ENCODE measurements at regions not wholly inside any gene's neighbourhood (a gene's known extent, or its start where the extent isn't known, plus 50 kb on each side); places are given as distances from the start of the nearest gene placed in this dataset.
A peak's percentile ranks its signal among the peaks of the same experiment; 100 is the strongest.
"Not testable (repeated sequence)": the region's sequence is repeated elsewhere in the genome, so short reads cannot be mapped to it uniquely, and the experiment has no call there.

DNA sequence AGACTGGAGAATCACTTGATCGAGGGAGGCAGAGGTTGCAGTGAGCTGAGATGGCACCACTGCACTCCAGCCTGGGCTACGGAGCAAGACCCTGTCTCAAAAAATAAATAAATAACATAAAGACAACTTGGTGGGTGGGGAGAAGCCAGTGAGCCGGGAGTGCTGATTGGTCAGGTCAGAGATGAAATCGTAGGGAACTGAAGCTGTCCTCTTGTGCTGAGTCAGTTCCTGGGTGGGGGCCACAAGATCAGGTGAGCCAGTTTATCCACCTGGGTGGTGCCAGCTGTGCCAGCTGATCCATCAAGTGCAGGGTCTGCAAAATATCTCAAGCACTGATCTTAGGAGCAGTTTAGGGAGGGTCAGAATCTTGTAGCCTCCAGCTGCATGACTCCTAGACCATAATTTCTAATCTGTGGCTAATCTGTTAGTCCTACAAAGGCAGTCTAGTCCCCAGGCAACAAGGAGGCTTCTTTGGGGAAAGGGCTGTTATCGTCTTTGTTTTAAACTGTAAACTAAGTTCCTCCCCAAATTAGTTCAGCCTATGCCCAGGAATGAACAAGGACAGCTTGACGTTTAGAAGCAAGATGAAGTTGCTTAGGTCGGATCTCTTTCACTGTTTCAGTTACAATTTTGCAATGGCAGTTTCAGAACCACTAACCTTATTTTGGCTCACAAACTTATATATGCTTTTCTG is 221.5 kb upstream of the MYLIP start:
- Histone ChIP-seq H3K4me1 (ENCODE audit: insufficient read depth) (peaks cover 78% of the 10 kb centered on the region), H3K9me2 (ENCODE audit: insufficient read depth) (peaks cover 15% of the 10 kb centered on the region; the same call in 1 of the 2 replicates), H3K27ac (ENCODE audit: low read depth) (0 out of 2 replicates have a peak overlapping the region, but pooled peaks have one; percentile 17)
- H3F3A ChIP-seq (replicated peaks; ENCODE audit: low read depth); H3K4me2 ChIP-seq; DNase-seq (ENCODE audit: low spot score); ATAC-seq; H3K36me3 Mint-ChIP-seq (ENCODE audit: low read depth); H3K79me2 ChIP-seq (replicated peaks; ENCODE audit: insufficient read depth); H3K27me3 ChIP-seq (ENCODE audit: insufficient read depth); H3K27me3 Mint-ChIP-seq (ENCODE audit: insufficient read depth, low read depth, poor library complexity); H4K20me1 ChIP-seq (replicated peaks; ENCODE audit: insufficient read depth); H3K36me3 ChIP-seq (ENCODE audit: insufficient read depth); H3K4me3 ChIP-seq; H3K4me3 Mint-ChIP-seq; H3K9me3 Mint-ChIP-seq; H2AFZ ChIP-seq: not testable (repeated sequence)
- H3K4me1 Mint-ChIP-seq, result peaks cover 72% of the 10 kb centered on the region
- peak overlapping the region; percentile 82; the same call in 1 of the 2 replicates for H3K27ac Mint-ChIP-seq

GRCh38 chr6:15906420-15907016 is 222.4 kb upstream of the MYLIP start:
- Histone ChIP-seq H3K36me3 (ENCODE audit: insufficient read depth) (no peaks in the 10 kb centered on the region; the same call in 1 of the 2 replicates), H3K9me2 (ENCODE audit: insufficient read depth) (peaks cover 22% of the 10 kb centered on the region; the same call in 1 of the 2 replicates), H3K4me2 (peak overlapping the region; percentile 54; the same call in 1 of the 2 replicates), H2AFZ (peak overlapping the region; percentile 43; the same call in 1 of the 2 replicates), H3F3A (replicated peaks; ENCODE audit: low read depth) (no peaks in the 10 kb centered on the region), H3K4me3 (no peak overlapping the region), H3K79me2 (replicated peaks; ENCODE audit: insufficient read depth) (no peaks in the 10 kb centered on the region), H3K27me3 (ENCODE audit: insufficient read depth) (no peaks in the 10 kb centered on the region), H3K27ac (ENCODE audit: low read depth) (peak overlapping the region; percentile 17; the same call in 1 of the 2 replicates), H4K20me1 (replicated peaks; ENCODE audit: insufficient read depth) (no peaks in the 10 kb centered on the region), H3K4me1 (ENCODE audit: insufficient read depth) (peaks cover 72% of the 10 kb centered on the region)
- Mint-ChIP-seq H3K27ac (peak overlapping the region; percentile 57; the same call in 1 of the 2 replicates), H3K27me3 (ENCODE audit: insufficient read depth, low read depth, poor library complexity) (peaks cover 4% of the 10 kb centered on the region), H3K4me3 (no peak overlapping the region; the same call in 2 of the 3 replicates), H3K9me3 (peaks cover 8% of the 10 kb centered on the region; the same call in 2 of the 3 replicates), H3K36me3 (ENCODE audit: low read depth) (peaks cover 6% of the 10 kb centered on the region; the same call in 2 of the 3 replicates), H3K4me1 (peaks cover 66% of the 10 kb centered on the region)
- DNase-seq (ENCODE audit: low spot score) (no peak), ATAC-seq (no peak)
- no peak for TF ChIP-seq JUNB (IDR thresholded peaks at IDR 0.05; ENCODE audit: unreplicated experiment)
- no peak for TF ChIP-seq CREB1 (CRISPR knock-in tag; IDR thresholded peaks at IDR 0.05; ENCODE audit: low read depth)
- TF ChIP-seq EZH2phosphoT487 (IDR thresholded peaks at IDR 0.05; ENCODE audit: unreplicated experiment), result no peak
- TF ChIP-seq CTCF (conservative IDR thresholded peaks at IDR 0.05; ENCODE audit: low read depth in 2 of 2), result no peak
- TF ChIP-seq, protein P1, sequence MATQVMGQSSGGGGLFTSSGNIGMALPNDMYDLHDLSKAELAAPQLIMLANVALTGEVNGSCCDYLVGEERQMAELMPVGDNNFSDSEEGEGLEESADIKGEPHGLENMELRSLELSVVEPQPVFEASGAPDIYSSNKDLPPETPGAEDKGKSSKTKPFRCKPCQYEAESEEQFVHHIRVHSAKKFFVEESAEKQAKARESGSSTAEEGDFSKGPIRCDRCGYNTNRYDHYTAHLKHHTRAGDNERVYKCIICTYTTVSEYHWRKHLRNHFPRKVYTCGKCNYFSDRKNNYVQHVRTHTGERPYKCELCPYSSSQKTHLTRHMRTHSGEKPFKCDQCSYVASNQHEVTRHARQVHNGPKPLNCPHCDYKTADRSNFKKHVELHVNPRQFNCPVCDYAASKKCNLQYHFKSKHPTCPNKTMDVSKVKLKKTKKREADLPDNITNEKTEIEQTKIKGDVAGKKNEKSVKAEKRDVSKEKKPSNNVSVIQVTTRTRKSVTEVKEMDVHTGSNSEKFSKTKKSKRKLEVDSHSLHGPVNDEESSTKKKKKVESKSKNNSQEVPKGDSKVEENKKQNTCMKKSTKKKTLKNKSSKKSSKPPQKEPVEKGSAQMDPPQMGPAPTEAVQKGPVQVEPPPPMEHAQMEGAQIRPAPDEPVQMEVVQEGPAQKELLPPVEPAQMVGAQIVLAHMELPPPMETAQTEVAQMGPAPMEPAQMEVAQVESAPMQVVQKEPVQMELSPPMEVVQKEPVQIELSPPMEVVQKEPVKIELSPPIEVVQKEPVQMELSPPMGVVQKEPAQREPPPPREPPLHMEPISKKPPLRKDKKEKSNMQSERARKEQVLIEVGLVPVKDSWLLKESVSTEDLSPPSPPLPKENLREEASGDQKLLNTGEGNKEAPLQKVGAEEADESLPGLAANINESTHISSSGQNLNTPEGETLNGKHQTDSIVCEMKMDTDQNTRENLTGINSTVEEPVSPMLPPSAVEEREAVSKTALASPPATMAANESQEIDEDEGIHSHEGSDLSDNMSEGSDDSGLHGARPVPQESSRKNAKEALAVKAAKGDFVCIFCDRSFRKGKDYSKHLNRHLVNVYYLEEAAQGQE (IDR thresholded peaks at IDR 0.05; ENCODE audit: unreplicated experiment), result no peak
- TF ChIP-seq ZNF114 (CRISPR knock-in tag; IDR thresholded peaks at IDR 0.05), result no peak
- TF ChIP-seq STAT1 (IDR thresholded peaks at IDR 0.05; ENCODE audit: unreplicated experiment), result no peak
- no peak for TF ChIP-seq ZNF331 (CRISPR knock-in tag; IDR thresholded peaks at IDR 0.05; ENCODE audit: low read depth)
- no peak for TF ChIP-seq POLR2AphosphoS5 (IDR thresholded peaks at IDR 0.05; ENCODE audit: low read depth)
- TF ChIP-seq, protein P2, sequence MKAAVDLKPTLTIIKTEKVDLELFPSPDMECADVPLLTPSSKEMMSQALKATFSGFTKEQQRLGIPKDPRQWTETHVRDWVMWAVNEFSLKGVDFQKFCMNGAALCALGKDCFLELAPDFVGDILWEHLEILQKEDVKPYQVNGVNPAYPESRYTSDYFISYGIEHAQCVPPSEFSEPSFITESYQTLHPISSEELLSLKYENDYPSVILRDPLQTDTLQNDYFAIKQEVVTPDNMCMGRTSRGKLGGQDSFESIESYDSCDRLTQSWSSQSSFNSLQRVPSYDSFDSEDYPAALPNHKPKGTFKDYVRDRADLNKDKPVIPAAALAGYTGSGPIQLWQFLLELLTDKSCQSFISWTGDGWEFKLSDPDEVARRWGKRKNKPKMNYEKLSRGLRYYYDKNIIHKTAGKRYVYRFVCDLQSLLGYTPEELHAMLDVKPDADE (IDR thresholded peaks at IDR 0.05), result no peak
- no peak for TF ChIP-seq EZH2 (IDR thresholded peaks at IDR 0.05; ENCODE audit: low read depth, unreplicated experiment)
